ENCODE measurements at regions not wholly inside any gene's neighbourhood (a gene's known extent, or its start where the extent isn't known, plus 50 kb on each side); places are given as distances from the start of the nearest gene placed in this dataset.

DNA sequence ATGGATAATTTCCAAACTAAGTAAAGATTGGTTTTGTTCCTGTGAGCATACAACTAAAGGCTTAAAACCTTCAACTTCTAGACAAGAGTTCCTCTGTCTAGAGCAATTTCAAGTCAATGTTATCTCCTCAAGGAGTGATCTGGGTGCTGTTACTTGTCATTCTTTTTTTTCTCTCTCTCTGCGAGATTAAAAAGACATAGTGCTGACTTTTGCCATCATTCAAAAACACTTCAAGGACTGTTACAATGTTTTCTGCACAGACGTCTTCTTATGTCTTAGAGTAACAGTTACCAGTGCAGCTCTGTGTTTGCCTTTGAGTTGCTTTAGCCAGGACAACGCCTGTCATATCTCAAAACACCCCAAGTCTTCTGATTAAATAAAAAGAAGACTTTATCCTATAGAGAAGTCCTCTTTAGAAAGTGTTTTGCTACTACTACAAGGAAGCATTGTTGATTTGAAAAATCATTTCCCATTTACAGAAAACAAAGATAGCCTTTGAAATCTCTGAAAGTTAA lies 263.5 kb upstream of the FERD3L start:
- no peak for TF ChIP-seq POLR2A (IDR thresholded peaks at IDR 0.05; ENCODE audit: control extremely low read depth in 1 of 2, low read depth in 2 of 2, low read length in 2 of 2)
- TF ChIP-seq, protein P1, sequence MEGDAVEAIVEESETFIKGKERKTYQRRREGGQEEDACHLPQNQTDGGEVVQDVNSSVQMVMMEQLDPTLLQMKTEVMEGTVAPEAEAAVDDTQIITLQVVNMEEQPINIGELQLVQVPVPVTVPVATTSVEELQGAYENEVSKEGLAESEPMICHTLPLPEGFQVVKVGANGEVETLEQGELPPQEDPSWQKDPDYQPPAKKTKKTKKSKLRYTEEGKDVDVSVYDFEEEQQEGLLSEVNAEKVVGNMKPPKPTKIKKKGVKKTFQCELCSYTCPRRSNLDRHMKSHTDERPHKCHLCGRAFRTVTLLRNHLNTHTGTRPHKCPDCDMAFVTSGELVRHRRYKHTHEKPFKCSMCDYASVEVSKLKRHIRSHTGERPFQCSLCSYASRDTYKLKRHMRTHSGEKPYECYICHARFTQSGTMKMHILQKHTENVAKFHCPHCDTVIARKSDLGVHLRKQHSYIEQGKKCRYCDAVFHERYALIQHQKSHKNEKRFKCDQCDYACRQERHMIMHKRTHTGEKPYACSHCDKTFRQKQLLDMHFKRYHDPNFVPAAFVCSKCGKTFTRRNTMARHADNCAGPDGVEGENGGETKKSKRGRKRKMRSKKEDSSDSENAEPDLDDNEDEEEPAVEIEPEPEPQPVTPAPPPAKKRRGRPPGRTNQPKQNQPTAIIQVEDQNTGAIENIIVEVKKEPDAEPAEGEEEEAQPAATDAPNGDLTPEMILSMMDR (IDR thresholded peaks at IDR 0.05; ENCODE audit: control extremely low read depth in 1 of 3, insufficient read depth in 1 of 3, low read depth in 1 of 3, low read length in 3 of 3) = no peak
- no peak for TF ChIP-seq YY1 (IDR thresholded peaks at IDR 0.05; ENCODE audit: low read depth, low read length)
- TF ChIP-seq GABPA (IDR thresholded peaks at IDR 0.05; ENCODE audit: borderline replicate concordance, insufficient read depth, low read length) = no peak
- TF ChIP-seq EP300 (IDR thresholded peaks at IDR 0.05; ENCODE audit: borderline replicate concordance in 1 of 2, low read depth in 2 of 2, low read length in 2 of 2) = no peak
- TF ChIP-seq EGR1 (IDR thresholded peaks at IDR 0.05; ENCODE audit: borderline replicate concordance, low read depth, low read length) = no peak
- TF ChIP-seq CREB1 (IDR thresholded peaks at IDR 0.05) = no peak

Measured in H1 (cell line).